ENCODE measurements at regions not wholly inside any gene's neighbourhood (a gene's known extent, or its start where the extent isn't known, plus 50 kb on each side); places are given as distances from the start of the nearest gene placed in this dataset.

GRCh38 chr11:100467821-100468508 lies 219.1 kb upstream of the ARHGAP42 start:
- no peaks in the 10 kb centered on the region for H3K4me1 ChIP-seq
- H3K27ac ChIP-seq, result no peak overlapping the region
- no peak overlapping the region for H3K4me3 ChIP-seq
- H3K36me3 ChIP-seq, result no peaks in the 10 kb centered on the region
- DNase-seq, result no peak
- intact Hi-C loops (cut with DNase I), result no loop called here
- H3K27me3 ChIP-seq, result no peaks in the 10 kb centered on the region
- WGBS, 2 donors, result 86 to 94% methylated on average over 3 of the region's 3 CpGs
- H3K9me3 ChIP-seq, result no peaks in the 10 kb centered on the region
- no peak for TF ChIP-seq CTCF (IDR thresholded peaks at IDR 0.05)
- no peak for TF ChIP-seq POLR2A (IDR thresholded peaks at IDR 0.05)

- Histone ChIP-seq H3K9me3 (no peaks in the 10 kb centered on the region), H3K4me1 (no peaks in the 10 kb centered on the region), H3K27ac (no peak overlapping the region), H3K27me3 (no peaks in the 10 kb centered on the region), H3K36me3 (no peaks in the 10 kb centered on the region), H3K4me3 (no peak overlapping the region)
- intact Hi-C loops (cut with DNase I), result no loop called here
- DNase-seq, result no peak
- no peak for TF ChIP-seq POLR2A (IDR thresholded peaks at IDR 0.05)
- no peak for TF ChIP-seq CTCF (IDR thresholded peaks at IDR 0.05)
- WGBS, 2 donors, result 20 to 32% methylated on average over 2 of the region's 2 CpGs
Observed at GRCh38 chr11:100469835-100470234, 217.3 kb upstream of the ARHGAP42 start.

GRCh38 chr11:100472727-100473389 lies 214.2 kb upstream of the ARHGAP42 start:
- Histone ChIP-seq H3K4me3 (no peak overlapping the region), H3K4me1 (no peaks in the 10 kb centered on the region), H3K27ac (no peak overlapping the region), H3K36me3 (no peaks in the 10 kb centered on the region), H3K27me3 (no peaks in the 10 kb centered on the region), H3K9me3 (no peaks in the 10 kb centered on the region)
- DNase-seq, result no peak
- no peak for TF ChIP-seq CTCF (IDR thresholded peaks at IDR 0.05)
- TF ChIP-seq POLR2A (IDR thresholded peaks at IDR 0.05), result no peak
- 34 to 55% methylated on average over 2 of the region's 2 CpGs for WGBS, 2 donors
- intact Hi-C loops (cut with DNase I), result no loop called here

- WGBS, 2 donors, result 75 to 83% methylated on average over 1 of the region's 1 CpG
- intact Hi-C loops (cut with DNase I), result no loop called here
- H3K27ac ChIP-seq, result no peak overlapping the region
- no peaks in the 10 kb centered on the region for H3K9me3 ChIP-seq
- no peak for DNase-seq
- H3K4me3 ChIP-seq, result no peak overlapping the region
- H3K27me3 ChIP-seq, result no peaks in the 10 kb centered on the region
- H3K36me3 ChIP-seq, result no peaks in the 10 kb centered on the region
- TF ChIP-seq POLR2A (IDR thresholded peaks at IDR 0.05), result no peak
- TF ChIP-seq CTCF (IDR thresholded peaks at IDR 0.05), result no peak
- H3K4me1 ChIP-seq, result no peaks in the 10 kb centered on the region
Observed at GRCh38 chr11:100473390-100473740, 213.7 kb upstream of the ARHGAP42 start.

- peaks cover 0 to 11% (median 0%) of the 10 kb centered on the region in 3 donors for H3K9me3 ChIP-seq
- no peak for TF ChIP-seq CTCF (IDR thresholded peaks at IDR 0.05)
- TF ChIP-seq POLR2A (IDR thresholded peaks at IDR 0.05), result no peak
- H3K36me3 ChIP-seq, result no peaks in the 10 kb centered on the region
- H3K4me3 ChIP-seq, result no peak overlapping the region
- 36 to 38% methylated on average over 2 of the region's 2 CpGs for WGBS, 2 donors
- no peak for DNase-seq
- H3K27ac ChIP-seq, result no peak overlapping the region
- intact Hi-C loops (cut with DNase I), result no loop called here
- peaks cover 0 to 16% (median 7%) of the 10 kb centered on the region in 3 donors for H3K4me1 ChIP-seq
- H3K27me3 ChIP-seq, result no peaks in the 10 kb centered on the region
Observed at GRCh38 chr11:100484948-100485347, 202.1 kb upstream of the ARHGAP42 start.

All from esophagus squamous epithelium (tissue), 5 donors.